ENCODE measurements at regions not wholly inside any gene's neighbourhood (a gene's known extent, or its start where the extent isn't known, plus 50 kb on each side); places are given as distances from the start of the nearest gene placed in this dataset.

- H3K9me3 ChIP-seq (ENCODE audit: insufficient read depth, low read length, severe bottlenecking), result no peaks in the 10 kb centered on the region
- TF ChIP-seq, protein P1, sequence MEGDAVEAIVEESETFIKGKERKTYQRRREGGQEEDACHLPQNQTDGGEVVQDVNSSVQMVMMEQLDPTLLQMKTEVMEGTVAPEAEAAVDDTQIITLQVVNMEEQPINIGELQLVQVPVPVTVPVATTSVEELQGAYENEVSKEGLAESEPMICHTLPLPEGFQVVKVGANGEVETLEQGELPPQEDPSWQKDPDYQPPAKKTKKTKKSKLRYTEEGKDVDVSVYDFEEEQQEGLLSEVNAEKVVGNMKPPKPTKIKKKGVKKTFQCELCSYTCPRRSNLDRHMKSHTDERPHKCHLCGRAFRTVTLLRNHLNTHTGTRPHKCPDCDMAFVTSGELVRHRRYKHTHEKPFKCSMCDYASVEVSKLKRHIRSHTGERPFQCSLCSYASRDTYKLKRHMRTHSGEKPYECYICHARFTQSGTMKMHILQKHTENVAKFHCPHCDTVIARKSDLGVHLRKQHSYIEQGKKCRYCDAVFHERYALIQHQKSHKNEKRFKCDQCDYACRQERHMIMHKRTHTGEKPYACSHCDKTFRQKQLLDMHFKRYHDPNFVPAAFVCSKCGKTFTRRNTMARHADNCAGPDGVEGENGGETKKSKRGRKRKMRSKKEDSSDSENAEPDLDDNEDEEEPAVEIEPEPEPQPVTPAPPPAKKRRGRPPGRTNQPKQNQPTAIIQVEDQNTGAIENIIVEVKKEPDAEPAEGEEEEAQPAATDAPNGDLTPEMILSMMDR (IDR thresholded peaks at IDR 0.05; ENCODE audit: borderline replicate concordance, extremely low read depth, low read length, poor library complexity, severe bottlenecking), result no peak
- no peak for TF ChIP-seq EZH2 (IDR thresholded peaks at IDR 0.05; ENCODE audit: borderline replicate concordance, low read depth, low read length, severe bottlenecking)
- H3K36me3 ChIP-seq (ENCODE audit: insufficient read depth, low read length), result no peaks in the 10 kb centered on the region
- H3K27me3 ChIP-seq (ENCODE audit: insufficient read depth, low read length, poor library complexity), result peaks cover 5% of the 10 kb centered on the region
- H4K20me1 ChIP-seq (ENCODE audit: insufficient read depth, low read length), result no peaks in the 10 kb centered on the region
- H3K79me2 ChIP-seq (ENCODE audit: insufficient read depth, low read length), result no peaks in the 10 kb centered on the region
- H3K4me3 ChIP-seq (ENCODE audit: low read depth in 1 of 2, low read length in 2 of 2), result no peak overlapping the region
- H2AFZ ChIP-seq (ENCODE audit: low read depth, low read length), result no peak overlapping the region
- no peaks in the 10 kb centered on the region for H3K4me1 ChIP-seq (ENCODE audit: insufficient read depth, low read length)
- no peak overlapping the region for H3K9ac ChIP-seq (ENCODE audit: low read depth, low read length)
- no peak overlapping the region for H3K27ac ChIP-seq (ENCODE audit: low read length)
- no peak overlapping the region for H3K4me2 ChIP-seq (ENCODE audit: insufficient read depth, low read length)
- no peak for ATAC-seq (ENCODE audit: insufficient read depth, low read depth)
- DNase-seq, result no peak
These were observed 176.5 kb upstream of the NAV2 start for GRCh38 chr11:19536131-19536530.

- no peak overlapping the region for H2AFZ ChIP-seq (ENCODE audit: low read depth, low read length)
- no peaks in the 10 kb centered on the region for H3K79me2 ChIP-seq (ENCODE audit: insufficient read depth, low read length)
- H3K27me3 ChIP-seq (ENCODE audit: insufficient read depth, low read length, poor library complexity), result peaks cover 22% of the 10 kb centered on the region
- no peak overlapping the region for H3K4me2 ChIP-seq (ENCODE audit: insufficient read depth, low read length)
- no peak overlapping the region for H3K9ac ChIP-seq (ENCODE audit: low read depth, low read length)
- H3K36me3 ChIP-seq (ENCODE audit: insufficient read depth, low read length), result no peaks in the 10 kb centered on the region
- DNase-seq (no peak), ATAC-seq (ENCODE audit: insufficient read depth, low read depth) (no peak)
- H4K20me1 ChIP-seq (ENCODE audit: insufficient read depth, low read length), result no peaks in the 10 kb centered on the region
- TF ChIP-seq, protein P1 (IDR thresholded peaks at IDR 0.05; ENCODE audit: borderline replicate concordance, extremely low read depth, low read length, poor library complexity, severe bottlenecking), result no peak
- no peak for TF ChIP-seq EZH2 (IDR thresholded peaks at IDR 0.05; ENCODE audit: borderline replicate concordance, low read depth, low read length, severe bottlenecking)
- H3K4me3 ChIP-seq (ENCODE audit: low read depth in 1 of 2, low read length in 2 of 2), result no peak overlapping the region
- H3K9me3 ChIP-seq (ENCODE audit: insufficient read depth, low read length, severe bottlenecking), result no peaks in the 10 kb centered on the region
- no peak overlapping the region for H3K27ac ChIP-seq (ENCODE audit: low read length)
- no peaks in the 10 kb centered on the region for H3K4me1 ChIP-seq (ENCODE audit: insufficient read depth, low read length)
These were observed 182.1 kb upstream of the NAV2 start for GRCh38 chr11:19530505-19530904.

DNA sequence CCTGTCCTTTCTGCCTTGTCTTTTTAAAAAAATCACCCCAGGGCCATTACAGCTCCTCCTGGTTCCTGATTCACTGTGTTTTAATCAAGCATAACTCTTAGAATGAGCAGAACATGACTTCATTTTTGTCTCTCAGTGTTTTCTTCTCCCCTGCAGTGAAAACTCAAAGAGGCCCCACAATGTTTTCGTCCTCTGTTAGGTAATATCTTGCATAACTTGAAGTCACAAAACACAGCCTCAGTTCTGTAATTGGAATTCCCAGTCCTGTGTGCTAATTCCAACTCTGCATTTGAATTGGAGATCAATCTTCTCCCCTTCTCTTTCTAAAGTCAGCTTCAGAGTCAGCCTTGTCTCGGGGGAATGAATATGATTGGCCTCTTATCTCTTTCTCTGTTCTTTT is 186.5 kb upstream of the NAV2 start:
- Histone ChIP-seq H3K36me3 (ENCODE audit: insufficient read depth, low read length) (no peaks in the 10 kb centered on the region), H3K4me3 (ENCODE audit: low read depth in 1 of 2, low read length in 2 of 2) (no peak overlapping the region), H3K4me1 (ENCODE audit: insufficient read depth, low read length) (no peaks in the 10 kb centered on the region), H3K4me2 (ENCODE audit: insufficient read depth, low read length) (no peak overlapping the region), H2AFZ (ENCODE audit: low read depth, low read length) (no peak overlapping the region), H3K27me3 (ENCODE audit: insufficient read depth, low read length, poor library complexity) (peaks cover 25% of the 10 kb centered on the region), H3K9ac (ENCODE audit: low read depth, low read length) (no peak overlapping the region), H3K27ac (ENCODE audit: low read length) (no peak overlapping the region), H4K20me1 (ENCODE audit: insufficient read depth, low read length) (no peaks in the 10 kb centered on the region), H3K79me2 (ENCODE audit: insufficient read depth, low read length) (no peaks in the 10 kb centered on the region), H3K9me3 (ENCODE audit: insufficient read depth, low read length, severe bottlenecking) (no peaks in the 10 kb centered on the region)
- no peak for DNase-seq
- no peak for ATAC-seq (ENCODE audit: insufficient read depth, low read depth)
- TF ChIP-seq, protein P1 (IDR thresholded peaks at IDR 0.05; ENCODE audit: borderline replicate concordance, extremely low read depth, low read length, poor library complexity, severe bottlenecking), result no peak
- no peak for TF ChIP-seq EZH2 (IDR thresholded peaks at IDR 0.05; ENCODE audit: borderline replicate concordance, low read depth, low read length, severe bottlenecking)

DNA sequence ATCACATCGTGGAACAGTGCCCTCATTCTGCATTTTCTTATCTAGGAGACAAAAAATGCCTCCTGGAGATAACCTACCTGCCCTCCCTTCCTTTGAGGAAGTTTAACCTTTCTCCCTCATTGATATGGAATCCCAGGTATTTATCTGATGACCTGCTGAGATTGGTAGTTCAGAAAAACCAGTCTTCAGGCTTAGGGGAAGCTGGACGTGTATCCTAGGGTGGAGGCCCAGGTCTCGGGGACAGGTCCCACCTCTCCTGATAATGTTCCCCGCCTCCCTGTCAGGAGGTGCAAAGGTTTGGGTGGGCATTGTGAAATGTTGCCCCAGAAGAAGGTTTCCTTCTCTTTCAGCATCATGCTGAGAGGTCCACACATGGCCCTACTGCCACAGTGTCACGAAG is 186.9 kb upstream of the NAV2 start:
- no peak overlapping the region for H3K4me2 ChIP-seq (ENCODE audit: insufficient read depth, low read length)
- H4K20me1 ChIP-seq (ENCODE audit: insufficient read depth, low read length), result no peaks in the 10 kb centered on the region
- H2AFZ ChIP-seq (ENCODE audit: low read depth, low read length), result no peak overlapping the region
- ATAC-seq (ENCODE audit: insufficient read depth, low read depth), result no peak
- no peaks in the 10 kb centered on the region for H3K36me3 ChIP-seq (ENCODE audit: insufficient read depth, low read length)
- H3K9me3 ChIP-seq (ENCODE audit: insufficient read depth, low read length, severe bottlenecking), result no peaks in the 10 kb centered on the region
- no peak for DNase-seq
- no peak for TF ChIP-seq EZH2 (IDR thresholded peaks at IDR 0.05; ENCODE audit: borderline replicate concordance, low read depth, low read length, severe bottlenecking)
- TF ChIP-seq, protein P1 (IDR thresholded peaks at IDR 0.05; ENCODE audit: borderline replicate concordance, extremely low read depth, low read length, poor library complexity, severe bottlenecking), result no peak
- H3K27ac ChIP-seq (ENCODE audit: low read length), result no peak overlapping the region
- H3K4me3 ChIP-seq (ENCODE audit: low read depth in 1 of 2, low read length in 2 of 2), result no peak overlapping the region
- peaks cover 25% of the 10 kb centered on the region for H3K27me3 ChIP-seq (ENCODE audit: insufficient read depth, low read length, poor library complexity)
- H3K79me2 ChIP-seq (ENCODE audit: insufficient read depth, low read length), result no peaks in the 10 kb centered on the region
- H3K9ac ChIP-seq (ENCODE audit: low read depth, low read length), result no peak overlapping the region
- no peaks in the 10 kb centered on the region for H3K4me1 ChIP-seq (ENCODE audit: insufficient read depth, low read length)
